ENCODE measurements at regions not wholly inside any gene's neighbourhood (a gene's known extent, or its start where the extent isn't known, plus 50 kb on each side); places are given as distances from the start of the nearest gene placed in this dataset.

DNA sequence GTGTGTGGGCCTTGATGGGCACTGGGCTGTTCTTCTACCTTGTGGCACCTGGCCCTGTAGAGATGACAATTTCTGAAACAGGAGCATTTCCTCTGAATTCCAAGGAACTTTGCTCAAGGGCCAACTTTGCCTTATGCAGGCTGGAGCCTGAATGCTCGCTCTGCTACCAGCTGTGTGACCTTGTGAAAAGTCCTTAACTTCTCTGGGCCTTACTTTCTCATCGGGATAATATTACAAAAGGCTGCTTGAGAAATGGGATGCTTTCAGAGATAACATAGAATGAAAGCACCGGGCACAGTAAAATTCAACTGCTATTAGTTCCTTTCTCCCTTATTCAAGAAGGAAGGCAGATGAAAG lies 58.8 kb downstream of the GADD45G start:
- TF ChIP-seq, protein P1, sequence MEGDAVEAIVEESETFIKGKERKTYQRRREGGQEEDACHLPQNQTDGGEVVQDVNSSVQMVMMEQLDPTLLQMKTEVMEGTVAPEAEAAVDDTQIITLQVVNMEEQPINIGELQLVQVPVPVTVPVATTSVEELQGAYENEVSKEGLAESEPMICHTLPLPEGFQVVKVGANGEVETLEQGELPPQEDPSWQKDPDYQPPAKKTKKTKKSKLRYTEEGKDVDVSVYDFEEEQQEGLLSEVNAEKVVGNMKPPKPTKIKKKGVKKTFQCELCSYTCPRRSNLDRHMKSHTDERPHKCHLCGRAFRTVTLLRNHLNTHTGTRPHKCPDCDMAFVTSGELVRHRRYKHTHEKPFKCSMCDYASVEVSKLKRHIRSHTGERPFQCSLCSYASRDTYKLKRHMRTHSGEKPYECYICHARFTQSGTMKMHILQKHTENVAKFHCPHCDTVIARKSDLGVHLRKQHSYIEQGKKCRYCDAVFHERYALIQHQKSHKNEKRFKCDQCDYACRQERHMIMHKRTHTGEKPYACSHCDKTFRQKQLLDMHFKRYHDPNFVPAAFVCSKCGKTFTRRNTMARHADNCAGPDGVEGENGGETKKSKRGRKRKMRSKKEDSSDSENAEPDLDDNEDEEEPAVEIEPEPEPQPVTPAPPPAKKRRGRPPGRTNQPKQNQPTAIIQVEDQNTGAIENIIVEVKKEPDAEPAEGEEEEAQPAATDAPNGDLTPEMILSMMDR (IDR thresholded peaks at IDR 0.05): no peak
- TF ChIP-seq EP300 (IDR thresholded peaks at IDR 0.05; ENCODE audit: borderline replicate concordance in 1 of 2, low read depth in 1 of 2, low read length in 1 of 2): no peak

All from SK-N-SH (cell line).